ENCODE measurements at regions not wholly inside any gene's neighbourhood (a gene's known extent, or its start where the extent isn't known, plus 50 kb on each side); places are given as distances from the start of the nearest gene placed in this dataset.

DNA sequence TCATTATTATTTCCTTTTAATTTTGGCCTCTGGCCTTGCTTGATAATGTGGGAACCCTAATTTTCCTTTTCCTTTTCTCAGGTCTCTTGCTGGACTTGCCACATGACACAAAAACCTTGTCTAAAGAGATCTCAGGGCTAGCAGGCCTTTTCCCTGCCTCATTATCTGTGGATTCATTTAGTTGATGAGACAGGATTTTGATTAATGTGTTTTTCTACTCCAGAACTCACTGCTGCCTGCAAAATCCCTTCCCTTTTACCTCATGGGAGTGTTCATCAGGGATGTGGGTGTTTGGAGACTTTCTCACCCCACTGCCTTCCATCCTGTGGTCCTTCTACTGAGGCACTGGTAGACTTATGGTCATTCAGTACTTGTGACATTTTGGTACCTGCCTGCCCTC lies 56.2 kb upstream of the MAMDC2 start:
- Histone ChIP-seq H3K27me3 (replicated peaks) (no peaks in the 10 kb centered on the region), H3K36me3 (replicated peaks) (no peaks in the 10 kb centered on the region), H3K27ac (no peak overlapping the region), H3K4me3 (ENCODE audit: low read depth, low read length) (no peak overlapping the region)
- TF ChIP-seq, protein P1, sequence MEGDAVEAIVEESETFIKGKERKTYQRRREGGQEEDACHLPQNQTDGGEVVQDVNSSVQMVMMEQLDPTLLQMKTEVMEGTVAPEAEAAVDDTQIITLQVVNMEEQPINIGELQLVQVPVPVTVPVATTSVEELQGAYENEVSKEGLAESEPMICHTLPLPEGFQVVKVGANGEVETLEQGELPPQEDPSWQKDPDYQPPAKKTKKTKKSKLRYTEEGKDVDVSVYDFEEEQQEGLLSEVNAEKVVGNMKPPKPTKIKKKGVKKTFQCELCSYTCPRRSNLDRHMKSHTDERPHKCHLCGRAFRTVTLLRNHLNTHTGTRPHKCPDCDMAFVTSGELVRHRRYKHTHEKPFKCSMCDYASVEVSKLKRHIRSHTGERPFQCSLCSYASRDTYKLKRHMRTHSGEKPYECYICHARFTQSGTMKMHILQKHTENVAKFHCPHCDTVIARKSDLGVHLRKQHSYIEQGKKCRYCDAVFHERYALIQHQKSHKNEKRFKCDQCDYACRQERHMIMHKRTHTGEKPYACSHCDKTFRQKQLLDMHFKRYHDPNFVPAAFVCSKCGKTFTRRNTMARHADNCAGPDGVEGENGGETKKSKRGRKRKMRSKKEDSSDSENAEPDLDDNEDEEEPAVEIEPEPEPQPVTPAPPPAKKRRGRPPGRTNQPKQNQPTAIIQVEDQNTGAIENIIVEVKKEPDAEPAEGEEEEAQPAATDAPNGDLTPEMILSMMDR (IDR thresholded peaks at IDR 0.05; ENCODE audit: low read depth, low read length, missing control alignments), result no peak
- in situ Hi-C loops (cut with HindIII; ENCODE audit: low pct_ligation_motif_present, low sequenced_read_pairs), result no loop called here
- no peak for DNase-seq

DNA sequence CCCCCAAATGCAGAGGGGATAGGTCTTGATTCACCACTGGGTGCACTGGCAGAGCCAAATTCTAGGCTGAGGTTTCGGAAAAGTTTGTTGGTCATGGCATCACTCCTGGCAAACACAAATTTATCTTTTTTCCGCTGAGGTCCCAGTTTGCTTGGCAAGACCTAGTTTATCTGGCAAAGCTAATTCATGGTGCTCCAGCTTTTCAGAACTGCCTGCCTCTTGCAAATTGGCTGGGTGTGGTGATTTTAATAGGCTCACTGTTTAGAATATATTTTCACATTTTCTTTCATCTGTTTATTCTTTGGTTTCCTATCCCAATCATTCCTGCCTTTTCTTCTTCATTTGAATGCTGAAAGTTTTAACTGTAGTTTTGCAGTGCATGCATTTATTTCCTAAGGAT lies 50.5 kb upstream of the MAMDC2 start:
- H3K36me3 ChIP-seq (replicated peaks), result no peaks in the 10 kb centered on the region
- H3K27me3 ChIP-seq (replicated peaks), result no peaks in the 10 kb centered on the region
- H3K4me3 ChIP-seq (ENCODE audit: low read depth, low read length), result no peak overlapping the region
- H3K27ac ChIP-seq, result no peak overlapping the region
- TF ChIP-seq, protein P1 (IDR thresholded peaks at IDR 0.05; ENCODE audit: low read depth, low read length, missing control alignments), result no peak
- in situ Hi-C loops (cut with HindIII; ENCODE audit: low pct_ligation_motif_present, low sequenced_read_pairs), result no loop called here
- DNase-seq, result no peak
